ENCODE measurements at regions not wholly inside any gene's neighbourhood (a gene's known extent, or its start where the extent isn't known, plus 50 kb on each side); places are given as distances from the start of the nearest gene placed in this dataset.

GRCh38 chrX:20861113-20861512 is 513.1 kb upstream of the CNKSR2 start:
- DNase-seq = no peak

- DNase-seq = no peak
Measured at GRCh38 chrX:20857746-20858145, 516.5 kb upstream of the CNKSR2 start.

GRCh38 chrX:20838477-20838876 is 535.7 kb upstream of the CNKSR2 start:
- DNase-seq = no peak

GRCh38 chrX:20829665-20830491 is 544.3 kb upstream of the CNKSR2 start:
- DNase-seq = no peak

- DNase-seq = no peak
Measured at GRCh38 chrX:20825984-20826383, 548.2 kb upstream of the CNKSR2 start.

GRCh38 chrX:20803971-20804370 is 537.3 kb upstream of the RPS6KA3 start:
- no peak for DNase-seq

GRCh38 chrX:20802036-20802435 is 535.3 kb upstream of the RPS6KA3 start:
- no peak for DNase-seq

GRCh38 chrX:20796450-20796849 is 529.7 kb upstream of the RPS6KA3 start:
- no peak for DNase-seq

- no peak for DNase-seq
Measured at GRCh38 chrX:20789103-20789502, 522.4 kb upstream of the RPS6KA3 start.

GRCh38 chrX:20767346-20767745 is 500.6 kb upstream of the RPS6KA3 start:
- DNase-seq = no peak

- no peak for DNase-seq
Measured at GRCh38 chrX:20756585-20756984, 489.9 kb upstream of the RPS6KA3 start.

- no peak for DNase-seq
Measured at GRCh38 chrX:20753076-20753475, 486.4 kb upstream of the RPS6KA3 start.

- no peak for DNase-seq
Measured at GRCh38 chrX:20746690-20747089, 480.0 kb upstream of the RPS6KA3 start.

- no peak for DNase-seq
Measured at GRCh38 chrX:20743046-20743445, 476.3 kb upstream of the RPS6KA3 start.

GRCh38 chrX:20742106-20742505 is 475.4 kb upstream of the RPS6KA3 start:
- no peak for DNase-seq

- no peak for DNase-seq
Measured at GRCh38 chrX:20740443-20740842, 473.7 kb upstream of the RPS6KA3 start.

GRCh38 chrX:20739038-20739745 is 472.5 kb upstream of the RPS6KA3 start:
- no peak for DNase-seq

GRCh38 chrX:20729416-20729815 is 462.7 kb upstream of the RPS6KA3 start:
- DNase-seq = no peak

- DNase-seq = no peak
Measured at GRCh38 chrX:20727447-20727846, 460.7 kb upstream of the RPS6KA3 start.

- DNase-seq = no peak
Measured at GRCh38 chrX:20720954-20721626, 454.4 kb upstream of the RPS6KA3 start.

- no peak for DNase-seq
Measured at GRCh38 chrX:20718592-20719380, 452.1 kb upstream of the RPS6KA3 start.

GRCh38 chrX:20715176-20715575 is 448.5 kb upstream of the RPS6KA3 start:
- no peak for DNase-seq

- no peak for DNase-seq
Measured at GRCh38 chrX:20712811-20713210, 446.1 kb upstream of the RPS6KA3 start.

Data from AML-193 (cell line).